ENCODE measurements at regions not wholly inside any gene's neighbourhood (a gene's known extent, or its start where the extent isn't known, plus 50 kb on each side); places are given as distances from the start of the nearest gene placed in this dataset.
A peak's percentile ranks its signal among the peaks of the same experiment; 100 is the strongest.
"Not testable (repeated sequence)": the region's sequence is repeated elsewhere in the genome, so short reads cannot be mapped to it uniquely, and the experiment has no call there.

- intact Hi-C loops (cut with DNase I); DNase-seq; ATAC-seq (ENCODE audit: poor library complexity): not testable (repeated sequence)
These were observed 5404.2 kb upstream of the TPTE start for GRCh38 chr21:5117135-5117534.

GRCh38 chr21:5117666-5118295 is 5403.6 kb upstream of the TPTE start:
- ATAC-seq (ENCODE audit: poor library complexity); intact Hi-C loops (cut with DNase I): not testable (repeated sequence)
- DNase-seq: peak; percentile 26

GRCh38 chr21:5118296-5118679 is 5403.1 kb upstream of the TPTE start:
- intact Hi-C loops (cut with DNase I); ATAC-seq (ENCODE audit: poor library complexity): not testable (repeated sequence)
- DNase-seq: peak; percentile 10

GRCh38 chr21:5119179-5119578 is 5402.2 kb upstream of the TPTE start:
- intact Hi-C loops (cut with DNase I); ATAC-seq (ENCODE audit: poor library complexity): not testable (repeated sequence)
- peak; percentile 17 for DNase-seq

GRCh38 chr21:5121399-5121798 is 5400.0 kb upstream of the TPTE start:
- ATAC-seq (ENCODE audit: poor library complexity) (peak; percentile 36), DNase-seq (peak; percentile 42)
- intact Hi-C loops (cut with DNase I): not testable (repeated sequence)

- DNase-seq; intact Hi-C loops (cut with DNase I); ATAC-seq (ENCODE audit: poor library complexity): not testable (repeated sequence)
These were observed 5399.5 kb upstream of the TPTE start for GRCh38 chr21:5121849-5122248.

- ATAC-seq (ENCODE audit: poor library complexity): peak; percentile 54
- intact Hi-C loops (cut with DNase I): not testable (repeated sequence)
- DNase-seq: peak; percentile 92
These were observed 5397.7 kb upstream of the TPTE start for GRCh38 chr21:5123655-5124054.

- peak; percentile 95 for ATAC-seq (ENCODE audit: poor library complexity)
- DNase-seq: peak; percentile 98
- intact Hi-C loops (cut with DNase I): not testable (repeated sequence)
These were observed 5393.1 kb upstream of the TPTE start for GRCh38 chr21:5128261-5128660.

GRCh38 chr21:5133824-5134223 is 5387.6 kb upstream of the TPTE start:
- intact Hi-C loops (cut with DNase I); DNase-seq; ATAC-seq (ENCODE audit: poor library complexity): not testable (repeated sequence)

- DNase-seq; ATAC-seq (ENCODE audit: poor library complexity); intact Hi-C loops (cut with DNase I): not testable (repeated sequence)
These were observed 5385.0 kb upstream of the TPTE start for GRCh38 chr21:5136406-5136805.

GRCh38 chr21:5137006-5137405 is 5384.4 kb upstream of the TPTE start:
- intact Hi-C loops (cut with DNase I); DNase-seq; ATAC-seq (ENCODE audit: poor library complexity): not testable (repeated sequence)

- DNase-seq; intact Hi-C loops (cut with DNase I): not testable (repeated sequence)
These were observed 5382.7 kb upstream of the TPTE start for GRCh38 chr21:5138687-5139086.

GRCh38 chr21:5139528-5139927 is 5381.9 kb upstream of the TPTE start:
- peak; percentile 33 for ATAC-seq (ENCODE audit: poor library complexity)
- DNase-seq; intact Hi-C loops (cut with DNase I): not testable (repeated sequence)

More at GRCh38 chr21:5138687-5139086, 5382.7 kb upstream of the TPTE start:
- ATAC-seq (ENCODE audit: poor library complexity): not testable (repeated sequence)

GRCh38 chr21:5143011-5143410 is 5378.4 kb upstream of the TPTE start:
- DNase-seq; ATAC-seq (ENCODE audit: poor library complexity); intact Hi-C loops (cut with DNase I): not testable (repeated sequence)

- intact Hi-C loops (cut with DNase I); DNase-seq; ATAC-seq (ENCODE audit: poor library complexity): not testable (repeated sequence)
These were observed 5376.7 kb upstream of the TPTE start for GRCh38 chr21:5144731-5145130.

GRCh38 chr21:5147685-5148084 is 5373.7 kb upstream of the TPTE start:
- intact Hi-C loops (cut with DNase I); DNase-seq: not testable (repeated sequence)
- ATAC-seq (ENCODE audit: poor library complexity): peak; percentile 39

GRCh38 chr21:5149222-5149621 is 5372.2 kb upstream of the TPTE start:
- intact Hi-C loops (cut with DNase I); DNase-seq; ATAC-seq (ENCODE audit: poor library complexity): not testable (repeated sequence)

- intact Hi-C loops (cut with DNase I): not testable (repeated sequence)
- DNase-seq (peak; percentile 38), ATAC-seq (ENCODE audit: poor library complexity) (peak; percentile 17)
These were observed 5367.3 kb upstream of the TPTE start for GRCh38 chr21:5153842-5154640.

- ATAC-seq (ENCODE audit: poor library complexity) (peak; percentile 100), DNase-seq (peak; percentile 90)
- intact Hi-C loops (cut with DNase I): not testable (repeated sequence)
These were observed 5366.8 kb upstream of the TPTE start for GRCh38 chr21:5154641-5154982.

All from Right ventricle myocardium superior (tissue), 1 donor.